HL-60 (cell line): ENCODE measurements at regions not wholly inside any gene's neighbourhood (a gene's known extent, or its start where the extent isn't known, plus 50 kb on each side); places are given as distances from the start of the nearest gene placed in this dataset.

Experiments used
- DNase-seq, 2 experiments: peaks; one replicate each; pipeline ENCODE4 v3.0.0-alpha.2; 2010 to 2020; ENCODE audit warnings: low read depth in 1 of 2, low spot score in 1 of 2
- H3K27ac ChIP-seq: fragments of 250-450 bp; sonication (Bioruptor Pico); replicated peaks from 2 replicates; pipeline ENCODE4 v1.5.1; 2020; ENCODE audit warnings: mild to moderate bottlenecking, moderate library complexity
- H3K27me3 ChIP-seq: fragments of 250-450 bp; sonication (Bioruptor Pico); 2 replicates; pipeline ENCODE4 v1.5.1; 2021; ENCODE audit warnings: mild to moderate bottlenecking, moderate library complexity; ENCODE audit not compliant: insufficient read depth, poor library complexity, severe bottlenecking
- H3K4me3 ChIP-seq: replicated peaks from 2 replicates; pipeline ENCODE4 v1.5.1; 2011; ENCODE audit warnings: mild to moderate bottlenecking, control low read depth, low read length; ENCODE audit not compliant: insufficient read depth
- CTCF ChIP-seq: IDR thresholded peaks from one replicate; pipeline ENCODE4 v1.5.1; 2011; ENCODE audit warnings: low read length, control low read depth, inconsistent platforms; ENCODE audit not compliant: insufficient read depth
- GABPA ChIP-seq: IDR thresholded peaks from 2 replicates; pipeline ENCODE4 v1.6.1; 2012; ENCODE audit warnings: low read depth
- POLR2AphosphoS5 ChIP-seq: IDR thresholded peaks from 2 replicates; pipeline ENCODE4 v1.6.1; 2012; ENCODE audit warnings: low read depth
- SPI1 ChIP-seq: IDR thresholded peaks from 2 replicates; pipeline ENCODE4 v1.6.1; 2012; ENCODE audit warnings: low read depth, mild to moderate bottlenecking, borderline replicate concordance
- TF ChIP-seq, protein P1 (sequence below): IDR thresholded peaks from 2 replicates; pipeline ENCODE4 v1.6.1; 2012; ENCODE audit warnings: low read depth; ENCODE audit not compliant: insufficient replicate concordance

DNA sequence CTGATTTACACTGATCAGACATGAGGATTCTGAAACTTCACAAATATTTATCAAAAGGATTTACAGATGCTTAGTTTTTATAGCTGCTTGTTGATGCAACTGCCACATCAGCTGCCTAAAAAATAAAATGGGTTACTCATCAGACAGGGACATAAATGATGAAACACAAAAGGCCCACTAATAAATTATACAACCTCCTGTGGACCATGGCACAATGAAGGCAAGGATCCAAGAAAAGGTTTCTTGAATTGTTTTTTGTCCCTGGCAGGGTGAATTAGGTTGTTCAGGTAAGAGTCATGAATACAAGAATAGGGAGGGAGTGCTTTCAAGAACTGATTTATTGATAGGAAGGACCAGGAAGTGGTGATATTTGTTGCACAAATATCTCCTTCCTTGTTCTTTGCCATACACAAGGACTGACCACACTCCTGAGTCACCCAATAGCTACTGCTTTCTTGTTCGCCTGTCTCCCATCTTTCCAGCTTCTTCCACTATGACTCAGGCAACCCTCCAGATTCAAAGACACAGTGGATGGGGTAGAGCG, 234.5 kb downstream of the AHR start:
- TF ChIP-seq CTCF (no peak), GABPA (no peak), POLR2AphosphoS5 (no peak), SPI1 (no peak)
- TF ChIP-seq, protein P1, sequence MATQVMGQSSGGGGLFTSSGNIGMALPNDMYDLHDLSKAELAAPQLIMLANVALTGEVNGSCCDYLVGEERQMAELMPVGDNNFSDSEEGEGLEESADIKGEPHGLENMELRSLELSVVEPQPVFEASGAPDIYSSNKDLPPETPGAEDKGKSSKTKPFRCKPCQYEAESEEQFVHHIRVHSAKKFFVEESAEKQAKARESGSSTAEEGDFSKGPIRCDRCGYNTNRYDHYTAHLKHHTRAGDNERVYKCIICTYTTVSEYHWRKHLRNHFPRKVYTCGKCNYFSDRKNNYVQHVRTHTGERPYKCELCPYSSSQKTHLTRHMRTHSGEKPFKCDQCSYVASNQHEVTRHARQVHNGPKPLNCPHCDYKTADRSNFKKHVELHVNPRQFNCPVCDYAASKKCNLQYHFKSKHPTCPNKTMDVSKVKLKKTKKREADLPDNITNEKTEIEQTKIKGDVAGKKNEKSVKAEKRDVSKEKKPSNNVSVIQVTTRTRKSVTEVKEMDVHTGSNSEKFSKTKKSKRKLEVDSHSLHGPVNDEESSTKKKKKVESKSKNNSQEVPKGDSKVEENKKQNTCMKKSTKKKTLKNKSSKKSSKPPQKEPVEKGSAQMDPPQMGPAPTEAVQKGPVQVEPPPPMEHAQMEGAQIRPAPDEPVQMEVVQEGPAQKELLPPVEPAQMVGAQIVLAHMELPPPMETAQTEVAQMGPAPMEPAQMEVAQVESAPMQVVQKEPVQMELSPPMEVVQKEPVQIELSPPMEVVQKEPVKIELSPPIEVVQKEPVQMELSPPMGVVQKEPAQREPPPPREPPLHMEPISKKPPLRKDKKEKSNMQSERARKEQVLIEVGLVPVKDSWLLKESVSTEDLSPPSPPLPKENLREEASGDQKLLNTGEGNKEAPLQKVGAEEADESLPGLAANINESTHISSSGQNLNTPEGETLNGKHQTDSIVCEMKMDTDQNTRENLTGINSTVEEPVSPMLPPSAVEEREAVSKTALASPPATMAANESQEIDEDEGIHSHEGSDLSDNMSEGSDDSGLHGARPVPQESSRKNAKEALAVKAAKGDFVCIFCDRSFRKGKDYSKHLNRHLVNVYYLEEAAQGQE, result no peak
- DNase-seq, result no peak
- H3K27ac ChIP-seq, result no peak overlapping the region

DNA sequence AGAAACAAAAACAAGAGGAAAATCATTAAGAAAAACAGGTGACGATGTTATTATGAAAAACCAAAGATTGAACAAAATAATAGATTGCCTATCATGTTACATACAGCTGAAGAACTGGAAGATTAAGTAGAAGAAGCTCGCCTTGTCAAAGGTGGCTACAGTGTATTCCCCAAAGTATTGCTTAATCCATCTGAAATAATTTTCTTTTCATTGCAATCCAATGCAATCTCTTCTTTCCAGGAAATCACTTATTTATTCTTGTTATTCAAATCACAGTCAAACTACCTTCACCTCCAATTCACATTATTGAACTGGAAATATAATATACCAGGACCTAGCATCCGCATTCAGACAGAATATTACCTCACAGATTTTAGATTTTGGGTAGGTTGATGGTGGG, 235.9 kb downstream of the AHR start:
- Histone ChIP-seq H3K4me3 (no peak overlapping the region), H3K27ac (no peak overlapping the region), H3K27me3 (no peaks in the 10 kb centered on the region)
- TF ChIP-seq SPI1 (no peak), GABPA (no peak), POLR2AphosphoS5 (no peak), CTCF (no peak)
- TF ChIP-seq, protein P1, result no peak
- DNase-seq, result no peak

More for the DNA sequence above, 234.5 kb downstream of the AHR start:
- H3K27me3 ChIP-seq, result no peaks in the 10 kb centered on the region
- H3K4me3 ChIP-seq, result no peak overlapping the region

DNA sequence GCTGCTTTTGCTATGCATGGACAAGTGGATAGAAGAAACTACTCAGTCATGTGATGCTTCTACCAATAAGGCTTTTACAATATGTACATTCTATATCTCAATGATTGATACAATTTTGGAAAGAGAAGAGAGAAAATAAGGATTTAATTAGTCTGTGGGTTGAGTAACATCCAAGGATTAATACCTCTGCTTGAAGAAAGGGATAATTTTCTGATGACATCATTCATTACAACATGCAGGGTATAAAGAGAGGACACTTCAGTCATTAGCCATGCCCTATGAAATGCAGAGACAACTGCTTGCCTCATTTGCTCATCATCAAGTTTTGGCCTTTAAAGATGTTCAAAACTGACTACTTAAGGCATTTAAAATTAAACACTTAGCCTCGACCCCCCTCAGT, 237.3 kb downstream of the AHR start:
- H3K27ac ChIP-seq, result no peak overlapping the region
- TF ChIP-seq, protein P1, result no peak
- no peak for TF ChIP-seq GABPA
- no peak for TF ChIP-seq CTCF
- no peak for TF ChIP-seq POLR2AphosphoS5
- TF ChIP-seq SPI1, result no peak
- H3K4me3 ChIP-seq, result no peak overlapping the region
- H3K27me3 ChIP-seq, result no peaks in the 10 kb centered on the region
- no peak for DNase-seq
